Esophagus muscularis mucosa (tissue), 3 donors: ENCODE measurements at regions not wholly inside any gene's neighbourhood (a gene's known extent, or its start where the extent isn't known, plus 50 kb on each side); places are given as distances from the start of the nearest gene placed in this dataset.

Experiments
- POLR2A ChIP-seq: fragments of 450-650 bp; IDR thresholded peaks from one replicate; pipeline ENCODE4 v1.6.1; 2017; ENCODE audit warnings: antibody characterized with exemption, moderate library complexity, mild to moderate bottlenecking, low read depth
- TF ChIP-seq, protein P1 (sequence below), 3 experiments: fragments of 200-600 bp in 2 of 3; fragments of 450-650 bp in 1 of 3; sonication (generic) in 2 of 3; IDR thresholded peaks; one replicate each; pipeline ENCODE4 v1.5.1; 2017 to 2019; ENCODE audit warnings: antibody characterized with exemption in 3 of 3, mild to moderate bottlenecking in 2 of 3, moderate library complexity in 1 of 3

DNA sequence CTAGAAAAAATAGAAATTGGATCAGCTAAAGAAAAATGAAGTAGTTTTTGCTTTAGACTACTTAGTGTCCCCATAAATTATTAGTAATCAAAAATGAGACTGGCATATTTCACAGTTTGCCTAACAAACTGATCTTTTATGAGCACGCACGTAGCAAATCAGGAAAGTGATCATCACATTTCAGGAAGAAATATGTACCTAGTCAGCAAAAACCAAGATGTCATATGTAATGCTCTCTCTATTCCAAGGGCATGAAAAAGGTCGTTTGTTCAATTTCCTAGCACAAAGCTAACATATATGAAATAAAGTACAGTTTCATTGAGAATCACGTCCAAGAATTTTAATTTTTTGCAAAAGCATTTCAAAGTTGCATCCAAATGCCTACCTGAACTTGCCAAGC lies 600.4 kb upstream of the CHAC2 start:
- TF ChIP-seq POLR2A: no peak
- TF ChIP-seq, protein P1, sequence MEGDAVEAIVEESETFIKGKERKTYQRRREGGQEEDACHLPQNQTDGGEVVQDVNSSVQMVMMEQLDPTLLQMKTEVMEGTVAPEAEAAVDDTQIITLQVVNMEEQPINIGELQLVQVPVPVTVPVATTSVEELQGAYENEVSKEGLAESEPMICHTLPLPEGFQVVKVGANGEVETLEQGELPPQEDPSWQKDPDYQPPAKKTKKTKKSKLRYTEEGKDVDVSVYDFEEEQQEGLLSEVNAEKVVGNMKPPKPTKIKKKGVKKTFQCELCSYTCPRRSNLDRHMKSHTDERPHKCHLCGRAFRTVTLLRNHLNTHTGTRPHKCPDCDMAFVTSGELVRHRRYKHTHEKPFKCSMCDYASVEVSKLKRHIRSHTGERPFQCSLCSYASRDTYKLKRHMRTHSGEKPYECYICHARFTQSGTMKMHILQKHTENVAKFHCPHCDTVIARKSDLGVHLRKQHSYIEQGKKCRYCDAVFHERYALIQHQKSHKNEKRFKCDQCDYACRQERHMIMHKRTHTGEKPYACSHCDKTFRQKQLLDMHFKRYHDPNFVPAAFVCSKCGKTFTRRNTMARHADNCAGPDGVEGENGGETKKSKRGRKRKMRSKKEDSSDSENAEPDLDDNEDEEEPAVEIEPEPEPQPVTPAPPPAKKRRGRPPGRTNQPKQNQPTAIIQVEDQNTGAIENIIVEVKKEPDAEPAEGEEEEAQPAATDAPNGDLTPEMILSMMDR (IDR thresholded peaks at IDR 0.05): no peak
